GM19238 (cell line): ENCODE measurements at regions not wholly inside any gene's neighbourhood (a gene's known extent, or its start where the extent isn't known, plus 50 kb on each side); places are given as distances from the start of the nearest gene placed in this dataset.

Experiments
- DNase-seq: peaks from one replicate; pipeline ENCODE4 v3.0.0; 2011; ENCODE audit warnings: low spot score; ENCODE audit not compliant: insufficient read length

DNA sequence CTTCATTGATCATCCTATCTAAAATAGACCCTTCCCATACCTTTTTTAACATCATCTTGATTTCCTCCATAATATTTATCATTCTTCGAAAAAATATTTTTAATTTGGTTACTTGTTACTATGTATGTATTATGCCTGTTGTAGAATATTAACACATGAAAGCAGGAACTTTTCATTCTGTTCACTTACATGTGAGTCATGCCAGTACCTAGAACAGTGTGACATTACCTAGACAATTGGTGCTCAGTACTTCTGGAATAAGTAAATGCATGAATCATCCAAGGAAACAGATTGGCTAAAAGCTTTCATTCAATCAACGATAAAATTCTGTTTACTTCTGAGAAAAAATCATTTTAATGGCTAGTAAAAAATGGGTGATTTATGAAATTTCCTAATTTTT, 76.4 kb downstream of the CXXC4 start:
- DNase-seq: no peak

DNA sequence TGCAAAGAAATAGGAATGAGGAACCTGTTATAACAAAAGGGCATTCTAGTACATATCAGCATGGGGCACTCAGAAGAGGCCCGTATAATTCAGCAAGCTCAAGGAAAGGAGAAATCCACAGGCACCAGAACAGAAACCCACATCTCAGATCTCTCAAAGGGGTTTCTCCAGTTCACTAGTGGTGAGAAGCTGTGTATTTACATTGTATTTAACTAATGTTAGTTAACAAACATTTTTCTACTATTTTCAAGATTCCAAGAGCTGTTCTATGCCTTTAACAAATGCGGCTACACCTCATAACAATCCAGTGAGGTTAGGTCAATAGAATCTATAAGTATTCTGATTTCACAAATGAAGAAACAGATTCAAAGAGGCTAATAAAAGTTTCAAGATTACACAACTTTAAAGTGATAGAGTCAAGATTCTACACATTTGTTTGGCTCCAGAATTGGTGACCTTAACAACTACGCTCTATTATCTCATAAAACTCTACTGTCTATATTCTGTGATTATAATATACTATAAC, 77.3 kb downstream of the CXXC4 start:
- DNase-seq: no peak

DNA sequence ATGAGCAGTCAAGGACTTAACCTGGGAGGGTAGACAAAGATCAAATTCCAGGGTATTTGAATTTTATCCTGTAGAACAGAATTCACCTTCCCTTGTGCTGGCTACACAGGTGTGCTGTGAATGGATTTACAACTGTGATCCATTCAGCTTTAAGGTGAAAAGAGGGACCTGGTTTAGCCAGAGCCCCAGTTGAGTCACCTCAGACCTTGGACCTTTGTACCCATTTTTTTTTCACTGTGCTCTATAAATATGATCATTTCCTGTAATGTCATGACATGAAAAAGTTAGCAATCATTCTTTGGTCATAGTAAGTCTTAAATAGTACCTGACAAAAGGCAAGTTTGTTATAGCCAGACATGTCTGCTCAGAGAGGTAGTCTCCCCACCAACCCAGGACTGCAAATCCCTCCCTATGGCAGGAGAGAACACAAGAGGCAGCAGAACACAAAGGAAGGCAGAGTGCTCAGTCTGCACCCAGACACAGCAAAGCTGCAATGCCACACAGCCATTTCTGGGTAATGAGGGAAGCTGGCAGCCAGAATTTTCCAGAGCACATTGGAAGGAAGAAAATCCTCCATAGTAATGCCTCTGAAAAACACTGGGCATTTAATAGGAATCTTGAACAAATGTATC, 77.9 kb downstream of the CXXC4 start:
- no peak for DNase-seq

DNA sequence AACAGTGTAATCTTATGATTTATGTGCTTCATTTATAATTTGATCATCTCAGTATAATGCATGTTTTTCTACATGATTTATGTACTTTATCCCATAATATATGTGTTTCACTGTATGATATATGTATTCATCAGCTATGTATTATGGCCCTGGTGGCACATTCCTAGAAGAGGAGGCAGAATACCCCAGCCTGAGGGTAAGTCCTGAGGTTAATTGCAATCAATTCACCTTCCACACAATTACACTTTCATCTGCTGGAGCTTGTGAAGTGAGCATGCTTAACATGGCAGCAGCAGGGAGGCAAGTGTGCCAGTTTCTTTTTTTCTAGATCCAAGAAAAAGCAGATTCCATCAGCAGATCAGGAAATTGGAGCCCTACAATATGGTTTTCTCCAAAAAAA, 81.2 kb downstream of the CXXC4 start:
- no peak for DNase-seq

DNA sequence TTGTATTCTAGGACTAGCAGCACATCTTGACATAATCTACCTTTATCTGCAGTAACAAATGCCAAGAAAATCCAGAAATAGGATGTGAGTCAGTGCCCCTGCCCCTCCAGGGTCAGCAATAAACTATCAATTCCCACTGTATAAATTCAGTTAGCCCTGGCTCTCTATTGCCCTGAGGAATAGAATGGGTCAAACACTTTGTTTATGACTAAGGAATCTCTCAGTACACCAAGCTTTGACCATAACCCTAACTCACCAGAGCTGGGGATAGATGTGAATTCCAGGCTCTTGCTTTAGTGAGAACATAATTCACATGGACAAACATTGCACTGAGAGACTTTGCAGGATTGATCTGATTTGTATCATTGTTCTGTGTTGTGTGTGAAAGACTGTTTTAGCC, 82.3 kb downstream of the CXXC4 start:
- no peak for DNase-seq

DNA sequence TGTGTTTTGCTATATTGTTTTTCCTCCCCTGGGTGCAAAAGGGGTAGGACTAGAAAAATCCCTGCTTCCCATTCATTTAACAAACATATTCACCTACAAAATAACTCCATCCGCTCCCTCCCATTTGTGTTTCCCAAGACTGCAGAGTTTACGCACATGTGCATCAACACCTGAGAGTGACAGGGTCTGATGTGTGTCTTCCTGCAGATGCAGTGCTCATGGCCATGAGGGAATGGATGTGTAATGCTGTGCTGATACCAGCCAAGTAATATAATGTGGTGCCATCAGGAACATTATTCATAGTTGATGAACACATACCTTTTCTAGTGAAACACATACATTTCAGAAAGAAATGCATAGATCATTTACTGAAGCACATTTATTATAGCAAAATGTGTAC, 83.2 kb downstream of the CXXC4 start:
- DNase-seq: no peak

DNA sequence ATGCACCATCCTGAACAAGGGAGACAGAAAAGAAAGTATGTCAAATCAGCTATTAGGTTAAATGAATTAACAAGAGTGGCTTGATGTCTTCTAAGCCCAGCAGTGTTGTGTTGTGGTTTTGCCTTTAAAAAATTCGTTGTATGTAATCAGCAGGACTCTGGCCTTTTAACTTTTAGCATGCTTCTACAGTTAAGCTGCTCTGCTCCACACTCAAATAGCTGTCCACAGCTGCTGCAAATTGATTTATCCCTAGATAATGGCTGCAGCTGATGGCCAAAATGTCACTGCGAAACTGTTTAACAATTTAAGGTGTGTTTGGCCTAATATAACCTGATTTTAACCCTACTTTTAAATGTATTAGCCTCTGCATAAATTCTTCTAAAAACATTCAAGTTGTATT, 85.8 kb downstream of the CXXC4 start:
- no peak for DNase-seq

DNA sequence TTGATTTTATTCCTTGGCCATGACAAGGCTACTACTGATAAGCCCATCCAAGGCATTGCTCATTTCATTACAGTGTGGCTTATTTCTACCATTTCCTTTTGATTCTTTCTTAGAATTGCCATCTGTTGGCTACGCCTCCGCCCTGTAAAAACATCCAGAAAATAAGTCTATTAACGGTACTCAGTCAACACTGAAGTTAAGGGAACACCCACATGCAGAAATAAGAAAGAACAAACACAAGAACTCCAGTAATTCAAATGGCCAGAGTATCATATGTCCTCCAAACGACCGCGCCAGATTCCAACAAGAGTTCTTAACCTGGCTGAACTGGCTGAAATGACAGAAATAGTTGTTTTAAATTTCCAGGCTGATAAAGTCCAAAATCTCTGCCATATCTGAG, 90.3 kb downstream of the CXXC4 start:
- DNase-seq: no peak

DNA sequence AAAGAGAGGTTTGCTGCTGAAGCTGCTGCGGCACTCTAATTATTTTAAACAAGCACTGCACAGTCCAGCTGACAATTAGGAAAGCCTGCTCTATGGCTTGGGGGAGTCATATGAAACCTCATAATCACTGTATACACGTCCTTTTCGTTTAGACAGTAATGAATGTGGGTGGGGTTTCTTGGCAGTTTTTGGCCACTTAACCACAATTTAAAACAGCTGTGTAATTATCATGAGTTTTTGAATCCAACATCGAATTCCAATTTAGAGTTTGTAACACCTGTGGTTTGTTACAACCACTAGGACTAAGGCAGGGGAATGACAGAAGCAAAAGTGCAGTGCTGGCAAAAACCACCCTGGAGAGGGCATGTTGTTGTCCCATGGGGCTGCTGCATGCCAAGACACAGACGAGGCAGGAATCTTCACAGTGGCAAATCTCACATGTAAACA, 99.5 kb downstream of the CXXC4 start:
- DNase-seq: no peak

DNA sequence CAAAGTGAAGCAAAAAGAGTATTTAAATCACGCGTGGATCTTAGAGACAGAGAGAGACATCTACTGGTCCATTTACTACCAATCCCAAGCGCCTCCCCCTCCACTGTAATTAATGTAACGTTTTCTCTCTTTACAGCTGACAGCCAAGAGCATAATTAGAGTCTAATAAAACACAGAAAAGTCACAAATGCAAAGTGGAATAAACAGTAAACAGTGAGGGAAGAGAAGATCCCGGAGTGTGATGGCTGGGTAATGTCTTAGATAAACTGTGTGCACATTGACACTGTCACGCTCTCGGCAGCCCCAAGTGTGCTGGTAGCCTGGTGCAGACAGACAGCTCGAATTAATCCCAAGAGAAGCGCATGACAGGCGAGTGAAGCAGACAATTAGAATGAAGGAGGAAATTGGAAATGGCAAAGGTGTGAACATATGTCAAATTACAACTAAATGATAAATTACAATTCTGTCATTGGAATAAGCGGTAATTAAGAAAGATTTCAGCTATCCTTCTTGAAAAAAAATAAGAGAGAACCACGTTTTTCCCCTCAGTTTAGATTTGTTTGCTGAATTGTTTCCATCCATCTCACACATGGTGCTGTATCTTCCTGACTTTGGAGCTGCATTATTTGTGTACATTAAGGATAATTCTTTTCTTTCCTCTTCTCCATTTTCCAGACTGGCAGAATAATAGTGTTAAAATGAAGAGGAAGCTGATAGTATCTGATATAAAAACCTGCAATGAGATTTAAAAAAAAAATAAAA, 100.1 kb downstream of the CXXC4 start:
- DNase-seq: no peak

DNA sequence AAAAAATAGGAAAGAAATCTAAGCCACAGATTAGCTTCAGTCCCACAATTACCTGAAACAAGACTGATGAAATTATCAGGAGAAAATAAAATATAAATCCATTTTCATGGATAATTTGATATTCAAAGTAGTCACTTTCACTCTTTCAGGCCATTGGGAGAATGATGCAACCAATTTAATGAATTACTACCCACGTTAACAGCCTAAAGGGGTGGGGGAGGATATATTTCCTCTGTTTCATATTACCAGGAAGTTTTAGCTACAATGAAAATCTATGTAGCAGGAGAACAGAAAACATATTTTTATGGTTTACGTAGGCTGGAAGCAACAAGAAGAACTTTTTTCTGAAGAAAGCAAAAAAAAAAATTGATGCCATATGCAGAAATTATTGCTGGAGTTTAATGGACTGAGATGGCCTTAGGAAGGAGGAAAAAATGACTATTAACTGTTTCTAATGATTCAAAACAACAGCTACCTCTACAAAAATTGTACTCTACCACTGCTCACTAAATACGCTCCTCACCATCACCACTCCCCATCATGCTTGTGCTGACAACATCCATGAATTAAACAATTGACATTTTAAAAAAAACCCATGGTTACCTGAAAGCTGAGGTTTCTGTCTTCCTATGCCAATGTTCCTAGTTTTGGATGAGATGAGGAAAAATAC, 100.9 kb downstream of the CXXC4 start:
- DNase-seq: no peak

DNA sequence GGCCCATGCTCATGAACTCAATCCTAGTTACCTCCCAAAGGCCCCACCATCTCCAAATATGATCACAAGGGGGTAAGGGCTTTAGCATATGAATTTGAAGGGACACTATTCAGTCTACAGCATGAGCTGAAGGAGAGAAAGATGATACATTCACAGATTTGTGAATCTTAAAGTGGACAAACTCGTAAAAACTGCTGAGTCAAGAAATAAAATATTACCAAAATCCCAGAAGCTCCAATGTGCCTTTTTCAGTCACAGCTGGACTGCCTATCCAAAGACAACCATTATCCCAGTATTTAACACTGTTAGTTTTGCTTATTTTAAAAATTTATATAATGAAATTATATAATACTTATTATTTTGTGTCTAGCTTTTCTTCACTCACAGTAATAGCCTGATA, 109.0 kb downstream of the CXXC4 start:
- DNase-seq: no peak

DNA sequence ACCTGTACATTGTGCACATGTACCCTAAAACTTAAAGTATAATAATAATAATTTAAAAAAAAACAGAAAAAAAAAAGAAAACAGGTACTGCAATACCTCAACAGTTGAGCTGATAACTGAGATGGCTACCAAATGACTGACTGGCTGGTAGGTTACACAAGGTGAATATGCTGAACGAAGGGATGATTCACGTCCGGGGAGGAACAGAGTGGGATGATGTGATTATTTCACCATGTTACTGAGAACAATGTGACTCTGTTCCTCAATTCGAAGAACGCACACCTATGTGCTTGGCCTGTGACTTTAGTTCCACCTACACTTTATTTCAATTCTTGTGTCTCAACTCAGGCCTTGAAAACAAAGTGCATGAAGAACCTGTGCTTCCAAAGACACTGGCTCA, 111.7 kb downstream of the CXXC4 start:
- DNase-seq: no peak

DNA sequence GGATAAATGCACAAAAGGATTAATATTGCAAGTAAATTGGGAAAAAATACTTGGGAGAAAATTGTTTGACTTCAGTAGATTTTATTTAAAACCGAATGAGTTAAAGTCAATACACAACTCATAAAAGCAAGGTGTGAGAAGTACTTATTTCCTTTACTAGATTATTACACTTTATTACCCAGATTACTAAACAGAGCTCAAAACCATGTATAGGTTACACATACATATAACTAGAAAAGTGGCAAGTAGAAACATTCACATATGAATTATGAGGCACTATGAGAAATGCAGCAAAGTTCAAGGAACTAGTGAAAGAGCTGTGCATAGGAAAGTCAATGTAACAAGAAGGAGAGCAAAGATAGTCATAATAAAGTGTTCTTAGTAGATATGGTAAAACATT, 113.0 kb downstream of the CXXC4 start:
- no peak for DNase-seq

DNA sequence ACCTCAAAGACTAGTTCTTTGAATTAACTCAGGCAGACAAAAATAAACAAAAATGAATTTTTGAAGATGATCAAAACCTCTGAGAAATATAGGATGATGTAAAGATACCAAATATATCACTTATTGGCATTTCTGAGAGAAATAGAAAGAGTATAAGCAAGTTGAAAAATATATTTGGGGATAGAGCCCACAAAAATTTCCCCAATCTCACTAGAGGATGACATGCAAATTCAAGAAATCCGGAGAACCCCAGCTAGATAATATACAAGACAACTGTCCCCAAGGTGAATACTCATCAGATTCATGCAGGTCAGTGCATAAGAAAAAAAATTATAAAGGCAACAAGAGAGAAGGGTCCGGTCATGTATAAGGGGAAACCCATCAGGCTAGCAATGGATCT, 129.1 kb downstream of the CXXC4 start:
- no peak for DNase-seq

DNA sequence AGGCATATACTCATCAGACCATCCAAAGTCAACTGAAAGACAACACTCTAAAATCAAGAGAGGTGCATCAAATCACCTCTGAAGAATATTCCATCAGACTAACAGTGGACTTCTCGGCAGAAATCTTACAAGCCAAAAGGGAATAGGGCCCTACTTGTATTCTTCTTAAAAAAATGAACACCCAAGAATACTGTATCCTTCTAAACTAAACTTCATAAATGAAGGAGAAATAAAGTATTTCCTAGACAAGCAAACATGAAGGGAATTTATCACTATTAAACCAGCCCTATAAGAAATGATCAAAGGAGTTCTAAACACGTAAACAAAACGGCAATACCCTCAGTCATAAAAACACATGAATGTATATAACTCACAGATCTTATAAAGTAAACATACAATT, 141.2 kb downstream of the CXXC4 start:
- DNase-seq: no peak

DNA sequence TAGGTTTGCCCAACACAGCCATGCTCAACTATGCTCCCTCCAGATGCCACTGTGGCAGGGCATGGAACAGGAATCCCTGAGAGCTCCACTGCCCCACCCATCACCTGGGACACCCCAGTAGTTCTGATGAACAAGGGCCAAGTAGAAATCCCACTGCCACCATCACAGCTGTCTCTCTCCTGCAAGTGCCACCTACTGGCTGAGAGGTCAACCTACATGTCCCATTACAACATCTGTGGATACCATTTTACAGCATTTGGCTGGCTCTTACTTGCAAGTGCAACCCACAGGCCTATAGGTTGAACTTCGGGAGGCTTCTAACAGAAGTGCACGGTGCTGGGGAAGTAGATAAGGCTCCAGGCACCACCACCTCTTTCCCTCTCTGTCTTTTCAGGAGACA, 142.5 kb downstream of the CXXC4 start:
- DNase-seq: no peak

DNA sequence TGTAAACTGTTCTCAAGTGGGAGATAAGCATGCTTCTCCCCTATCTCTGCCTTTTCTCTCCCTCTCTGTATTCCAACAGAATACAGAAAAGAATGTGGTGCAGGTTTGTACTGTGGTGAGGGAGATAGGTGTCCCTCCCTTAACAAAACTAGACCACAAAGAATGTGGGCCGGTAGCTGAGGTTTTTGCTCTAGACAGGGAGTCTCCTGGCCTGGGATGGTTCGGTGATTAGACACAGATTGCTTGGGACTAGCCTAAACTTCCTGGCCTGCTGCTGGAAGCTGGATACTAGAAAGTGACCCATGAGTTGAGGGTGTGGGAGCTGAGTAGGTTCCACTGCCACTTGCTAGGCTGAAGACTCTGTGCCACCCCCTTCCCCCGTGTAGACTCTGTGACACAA, 143.0 kb downstream of the CXXC4 start:
- DNase-seq: no peak

DNA sequence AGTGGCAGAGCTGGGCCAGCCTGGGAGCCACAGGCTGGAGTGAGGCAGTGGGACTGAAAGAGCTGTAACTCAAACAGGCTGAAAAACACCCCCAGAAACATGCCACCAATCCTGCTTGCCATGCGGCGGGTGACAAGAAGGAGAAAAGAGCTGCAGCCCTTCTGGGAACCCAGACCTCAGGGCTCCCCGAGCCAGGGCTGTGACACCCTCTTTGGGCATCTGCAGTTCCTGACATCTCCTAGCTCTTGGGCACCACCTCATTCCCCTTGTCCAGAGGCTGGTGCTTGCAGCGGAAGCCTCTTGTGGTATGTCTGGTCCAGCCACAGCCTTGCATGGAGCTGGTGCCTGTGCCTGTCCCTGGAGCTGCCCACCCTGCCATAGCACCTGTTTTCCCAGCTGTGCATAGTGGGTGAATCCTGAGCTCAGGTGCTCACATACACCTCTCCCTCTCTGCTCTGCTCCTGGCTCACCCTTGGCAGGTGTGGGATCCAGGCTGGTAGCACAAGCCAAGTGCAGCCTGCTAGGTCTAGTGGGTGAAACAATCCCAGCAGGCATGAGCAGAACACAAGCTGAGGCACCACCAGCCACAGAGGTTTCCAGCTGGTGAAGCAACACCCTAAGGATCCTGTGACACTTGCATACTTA, 149.0 kb downstream of the CXXC4 start:
- DNase-seq: no peak

DNA sequence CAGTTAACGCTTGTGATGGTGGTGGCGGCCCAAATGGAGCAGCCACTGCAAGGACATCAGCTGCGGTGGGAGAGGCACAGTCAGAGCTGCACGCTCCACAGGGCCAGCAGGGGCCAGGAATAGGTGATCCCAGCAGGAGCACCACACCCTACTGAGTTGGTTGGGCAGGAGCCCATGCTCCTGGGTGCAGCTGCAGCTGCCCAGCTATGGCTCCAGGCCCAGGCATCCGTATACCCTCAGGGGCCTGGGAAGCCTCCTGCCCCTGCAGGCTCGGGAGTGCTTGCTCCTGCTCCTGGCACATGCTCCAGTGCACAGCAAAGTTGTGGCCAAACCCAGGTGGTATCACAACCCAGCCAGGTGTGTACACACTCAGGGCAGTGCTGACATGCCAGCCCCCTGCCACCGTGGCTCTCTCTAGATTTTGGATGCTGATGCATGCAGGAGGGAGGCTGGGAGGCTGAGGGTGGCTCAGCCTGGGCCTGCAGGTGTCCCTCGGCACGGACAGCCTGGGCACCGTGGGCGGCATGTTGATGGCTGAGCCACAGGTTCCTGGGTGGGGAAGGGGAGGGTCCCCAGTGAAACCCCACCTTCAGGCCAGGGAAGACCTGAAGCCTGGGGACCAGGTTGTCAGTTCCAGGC, 150.2 kb downstream of the CXXC4 start:
- DNase-seq: no peak

DNA sequence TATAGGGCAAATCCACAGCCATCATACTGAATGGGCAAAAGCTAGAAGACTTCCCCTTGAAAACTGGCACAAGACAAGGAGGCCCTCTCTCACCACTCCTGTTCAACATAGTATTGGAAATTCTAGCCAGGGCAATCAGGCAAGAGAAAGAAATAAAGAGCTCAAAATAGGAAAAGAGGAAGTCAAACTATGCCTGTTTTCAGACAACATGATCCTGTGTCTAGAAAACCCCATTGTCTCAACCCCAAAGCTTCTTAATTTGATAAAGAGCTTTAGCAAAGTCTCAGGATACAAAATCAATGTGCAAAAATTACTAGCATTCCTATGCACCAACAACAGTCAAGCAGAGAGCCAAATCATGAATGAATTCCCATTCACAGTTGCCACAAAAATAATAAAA, 160.3 kb downstream of the CXXC4 start:
- DNase-seq: no peak
